SK-N-SH treated with all-trans-retinoic acid at 6 μM for 48 hours (cell line): ENCODE measurements at regions not wholly inside any gene's neighbourhood (a gene's known extent, or its start where the extent isn't known, plus 50 kb on each side); places are given as distances from the start of the nearest gene placed in this dataset.

Experiments used
- ATAC-seq: fragments of 200-7000 bp; cut with Tn5 transposase; 3 replicates; pipeline ENCODE4 v1.9.1; 2020; ENCODE audit warnings: mild to moderate bottlenecking, moderate library complexity
- ARNTL ChIP-seq: fragments of 450-650 bp; formaldehyde crosslinking; IDR thresholded peaks from 2 replicates; pipeline ENCODE4 v1.5.0; 2020; ENCODE audit warnings: low read depth, mild to moderate bottlenecking, moderate library complexity, borderline replicate concordance
- BACH2 ChIP-seq: fragments of 250-450 bp; sonication (Bioruptor Pico); IDR thresholded peaks from 2 replicates; pipeline ENCODE4 v1.9.0; 2021; ENCODE audit warnings: mild to moderate bottlenecking, borderline replicate concordance
- CREB5 ChIP-seq: fragments of 250-450 bp; sonication (Bioruptor Pico); IDR thresholded peaks from 2 replicates; pipeline ENCODE4 v1.5.1; 2020; ENCODE audit warnings: low read depth, mild to moderate bottlenecking, moderate library complexity
- CSDC2 ChIP-seq: fragments of 250-450 bp; sonication (Bioruptor Pico); IDR thresholded peaks from 2 replicates; pipeline ENCODE4 v1.5.0; 2020; ENCODE audit warnings: mild to moderate bottlenecking, moderate library complexity
- ESRRG ChIP-seq: fragments of 250-450 bp; sonication (Bioruptor Pico); IDR thresholded peaks from 2 replicates; pipeline ENCODE4 v1.6.1; 2021; ENCODE audit warnings: mild to moderate bottlenecking
- GLIS3 ChIP-seq: fragments of 250-450 bp; sonication (Bioruptor Pico); IDR thresholded peaks from 2 replicates; pipeline ENCODE4 v1.5.0; 2020; ENCODE audit warnings: mild to moderate bottlenecking, moderate library complexity
- ISL1 ChIP-seq: fragments of 250-450 bp; sonication (Bioruptor Pico); IDR thresholded peaks from 2 replicates; pipeline ENCODE4 v2.1.2; 2022; ENCODE audit warnings: mild to moderate bottlenecking, moderate library complexity
- OSR1 ChIP-seq: fragments of 250-450 bp; sonication (Bioruptor Pico); IDR thresholded peaks from 2 replicates; pipeline ENCODE4 v1.8.0; 2022; ENCODE audit warnings: moderate library complexity, mild to moderate bottlenecking, inconsistent platforms
- PPARA ChIP-seq: fragments of 250-450 bp; sonication (Bioruptor Pico); IDR thresholded peaks from 2 replicates; pipeline ENCODE4 v1.5.0; 2020; ENCODE audit warnings: mild to moderate bottlenecking, borderline replicate concordance
- TCF4 ChIP-seq: fragments of 250-450 bp; sonication (Bioruptor Pico); IDR thresholded peaks from 2 replicates; pipeline ENCODE4 v1.8.0; 2021; ENCODE audit warnings: mild to moderate bottlenecking, moderate library complexity, borderline replicate concordance
- TOX ChIP-seq: fragments of 250-450 bp; sonication (Bioruptor Pico); IDR thresholded peaks from 2 replicates; pipeline ENCODE4 v1.8.0; 2021; ENCODE audit warnings: mild to moderate bottlenecking, moderate library complexity, borderline replicate concordance
- ZFP3 ChIP-seq: fragments of 250-450 bp; sonication (Bioruptor Pico); IDR thresholded peaks from 2 replicates; pipeline ENCODE4 v1.5.0; 2020; ENCODE audit warnings: mild to moderate bottlenecking, moderate library complexity
- ZFP30 ChIP-seq: fragments of 450-650 bp; formaldehyde crosslinking; IDR thresholded peaks from 2 replicates; pipeline ENCODE4 v1.5.0; 2022; ENCODE audit warnings: mild to moderate bottlenecking, moderate library complexity
- ZNF565 ChIP-seq: fragments of 450-650 bp; formaldehyde crosslinking; conservative IDR thresholded peaks from 2 replicates; pipeline ENCODE4 v1.5.0; 2020; ENCODE audit warnings: low read depth, mild to moderate bottlenecking, moderate library complexity
- ZNF70 ChIP-seq: fragments of 450-650 bp; formaldehyde crosslinking; IDR thresholded peaks from 2 replicates; pipeline ENCODE4 v1.5.0; 2020; ENCODE audit warnings: mild to moderate bottlenecking, moderate library complexity
- TF ChIP-seq, protein P1 (sequence below): fragments of 250-450 bp; sonication (Bioruptor Pico); IDR thresholded peaks from 2 replicates; pipeline ENCODE4 v1.8.0; 2020; ENCODE audit warnings: mild to moderate bottlenecking, moderate library complexity, borderline replicate concordance
- TF ChIP-seq, protein P2 (sequence below): fragments of 250-450 bp; sonication (Bioruptor Pico); IDR thresholded peaks from 2 replicates; pipeline ENCODE4 v1.5.1; 2021; ENCODE audit warnings: mild to moderate bottlenecking, moderate library complexity

DNA sequence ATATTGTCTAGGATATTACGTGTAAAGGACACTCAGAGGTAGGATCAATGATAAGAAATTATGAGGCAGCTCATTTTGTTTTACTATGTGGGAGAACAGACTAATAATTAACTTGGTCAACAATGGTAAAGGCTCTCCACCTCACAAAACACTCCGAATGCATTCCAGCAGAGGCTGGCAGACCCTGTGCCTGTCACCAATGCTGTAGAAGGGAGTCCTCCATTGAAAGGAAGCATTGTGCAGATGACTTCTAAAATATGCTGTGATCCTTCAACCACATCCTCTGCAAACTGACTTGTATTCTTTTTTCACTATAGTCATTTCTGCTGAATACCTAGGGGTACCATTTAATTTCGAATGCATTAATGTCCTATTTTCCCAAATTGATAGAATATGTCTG is 119.6 kb upstream of the EEA1 start:
- no peak for ATAC-seq
- TF ChIP-seq GLIS3 (no peak), CSDC2 (no peak), OSR1 (CRISPR knock-in tag) (no peak), ZNF70 (no peak)

GRCh38 chr12:93050026-93050747 is 121.1 kb upstream of the EEA1 start:
- no peak for TF ChIP-seq ZFP3
- no peak for TF ChIP-seq OSR1 (CRISPR knock-in tag)
- no peak for TF ChIP-seq ZFP30 (CRISPR knock-in tag)
- no peak for TF ChIP-seq ZNF565 (CRISPR knock-in tag)
- no peak for TF ChIP-seq CSDC2
- no peak for TF ChIP-seq PPARA (CRISPR knock-in tag)
- TF ChIP-seq ISL1 = no peak
- TF ChIP-seq ESRRG (CRISPR knock-in tag) = no peak
- ATAC-seq = peak; percentile 80

DNA sequence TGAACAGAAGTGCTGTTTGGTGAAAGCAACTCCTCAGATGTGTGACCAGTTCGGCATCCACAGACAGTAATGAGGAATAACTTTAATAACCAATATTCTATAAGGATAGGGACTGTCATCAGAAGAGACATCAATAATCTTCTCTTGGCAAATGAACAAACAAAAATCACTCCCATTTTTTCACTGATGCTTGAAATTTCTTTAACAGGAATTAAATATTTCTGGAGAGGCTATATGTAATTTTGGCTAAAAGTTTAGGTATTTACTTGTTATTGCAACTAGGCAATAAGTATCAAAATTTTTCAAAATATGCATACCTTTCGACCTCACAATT is 121.6 kb upstream of the EEA1 start:
- no peak for ATAC-seq
- TF ChIP-seq PPARA (CRISPR knock-in tag) (no peak), OSR1 (CRISPR knock-in tag) (no peak), TOX (CRISPR knock-in tag) (no peak), ZFP30 (CRISPR knock-in tag) (no peak), CREB5 (CRISPR knock-in tag) (no peak), ZFP3 (no peak), CSDC2 (no peak), ZNF70 (no peak), ZNF565 (CRISPR knock-in tag) (no peak), BACH2 (no peak)
- TF ChIP-seq, protein P1, sequence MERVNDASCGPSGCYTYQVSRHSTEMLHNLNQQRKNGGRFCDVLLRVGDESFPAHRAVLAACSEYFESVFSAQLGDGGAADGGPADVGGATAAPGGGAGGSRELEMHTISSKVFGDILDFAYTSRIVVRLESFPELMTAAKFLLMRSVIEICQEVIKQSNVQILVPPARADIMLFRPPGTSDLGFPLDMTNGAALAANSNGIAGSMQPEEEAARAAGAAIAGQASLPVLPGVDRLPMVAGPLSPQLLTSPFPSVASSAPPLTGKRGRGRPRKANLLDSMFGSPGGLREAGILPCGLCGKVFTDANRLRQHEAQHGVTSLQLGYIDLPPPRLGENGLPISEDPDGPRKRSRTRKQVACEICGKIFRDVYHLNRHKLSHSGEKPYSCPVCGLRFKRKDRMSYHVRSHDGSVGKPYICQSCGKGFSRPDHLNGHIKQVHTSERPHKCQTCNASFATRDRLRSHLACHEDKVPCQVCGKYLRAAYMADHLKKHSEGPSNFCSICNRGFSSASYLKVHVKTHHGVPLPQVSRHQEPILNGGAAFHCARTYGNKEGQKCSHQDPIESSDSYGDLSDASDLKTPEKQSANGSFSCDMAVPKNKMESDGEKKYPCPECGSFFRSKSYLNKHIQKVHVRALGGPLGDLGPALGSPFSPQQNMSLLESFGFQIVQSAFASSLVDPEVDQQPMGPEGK (CRISPR knock-in tag) = no peak

GRCh38 chr12:93054021-93054420 is 124.9 kb upstream of the EEA1 start:
- no peak for ATAC-seq
- TF ChIP-seq ZFP30 (CRISPR knock-in tag) (no peak), CREB5 (CRISPR knock-in tag) (no peak)
- TF ChIP-seq, all 23 proteins: peak for 0

DNA sequence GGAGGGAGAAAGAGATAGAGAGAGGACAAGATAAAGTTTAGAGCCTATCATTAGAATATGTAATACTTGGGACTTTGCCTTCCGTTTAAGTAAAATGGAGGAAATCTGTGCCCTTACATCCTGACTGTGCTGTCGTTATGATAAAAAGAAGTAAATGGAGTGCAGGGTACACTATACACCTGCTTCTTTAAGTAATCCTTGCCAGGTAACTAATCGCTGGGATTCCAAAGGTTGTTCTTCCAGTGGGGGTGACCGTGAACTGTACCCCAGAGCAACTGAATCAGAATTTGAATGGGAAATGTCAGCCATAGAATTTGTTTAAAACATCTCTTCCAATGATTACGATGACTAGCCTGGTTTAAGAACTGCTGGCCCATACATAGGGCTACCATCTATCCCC is 126.1 kb upstream of the EEA1 start:
- no peak for TF ChIP-seq CSDC2
- no peak for TF ChIP-seq ZFP30 (CRISPR knock-in tag)
- no peak for TF ChIP-seq CREB5 (CRISPR knock-in tag)
- TF ChIP-seq ZFP3 = no peak
- no peak for TF ChIP-seq ARNTL
- no peak for TF ChIP-seq ESRRG (CRISPR knock-in tag)
- TF ChIP-seq, protein P2, sequence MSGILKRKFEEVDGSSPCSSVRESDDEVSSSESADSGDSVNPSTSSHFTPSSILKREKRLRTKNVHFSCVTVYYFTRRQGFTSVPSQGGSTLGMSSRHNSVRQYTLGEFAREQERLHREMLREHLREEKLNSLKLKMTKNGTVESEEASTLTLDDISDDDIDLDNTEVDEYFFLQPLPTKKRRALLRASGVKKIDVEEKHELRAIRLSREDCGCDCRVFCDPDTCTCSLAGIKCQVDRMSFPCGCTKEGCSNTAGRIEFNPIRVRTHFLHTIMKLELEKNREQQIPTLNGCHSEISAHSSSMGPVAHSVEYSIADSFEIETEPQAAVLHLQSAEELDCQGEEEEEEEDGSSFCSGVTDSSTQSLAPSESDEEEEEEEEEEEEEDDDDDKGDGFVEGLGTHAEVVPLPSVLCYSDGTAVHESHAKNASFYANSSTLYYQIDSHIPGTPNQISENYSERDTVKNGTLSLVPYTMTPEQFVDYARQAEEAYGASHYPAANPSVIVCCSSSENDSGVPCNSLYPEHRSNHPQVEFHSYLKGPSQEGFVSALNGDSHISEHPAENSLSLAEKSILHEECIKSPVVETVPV (CRISPR knock-in tag) = no peak
- no peak for TF ChIP-seq TOX (CRISPR knock-in tag)
- no peak for TF ChIP-seq TCF4 (CRISPR knock-in tag)
- no peak for TF ChIP-seq ZNF565 (CRISPR knock-in tag)
- TF ChIP-seq BACH2 = no peak
- TF ChIP-seq ISL1 = no peak
- TF ChIP-seq OSR1 (CRISPR knock-in tag) = no peak
- TF ChIP-seq, protein P1 (CRISPR knock-in tag) = no peak
- no peak for TF ChIP-seq GLIS3

More for the DNA sequence above, 126.1 kb upstream of the EEA1 start:
- no peak for ATAC-seq
